ENCODE measurements at regions not wholly inside any gene's neighbourhood (a gene's known extent, or its start where the extent isn't known, plus 50 kb on each side); places are given as distances from the start of the nearest gene placed in this dataset.

DNA sequence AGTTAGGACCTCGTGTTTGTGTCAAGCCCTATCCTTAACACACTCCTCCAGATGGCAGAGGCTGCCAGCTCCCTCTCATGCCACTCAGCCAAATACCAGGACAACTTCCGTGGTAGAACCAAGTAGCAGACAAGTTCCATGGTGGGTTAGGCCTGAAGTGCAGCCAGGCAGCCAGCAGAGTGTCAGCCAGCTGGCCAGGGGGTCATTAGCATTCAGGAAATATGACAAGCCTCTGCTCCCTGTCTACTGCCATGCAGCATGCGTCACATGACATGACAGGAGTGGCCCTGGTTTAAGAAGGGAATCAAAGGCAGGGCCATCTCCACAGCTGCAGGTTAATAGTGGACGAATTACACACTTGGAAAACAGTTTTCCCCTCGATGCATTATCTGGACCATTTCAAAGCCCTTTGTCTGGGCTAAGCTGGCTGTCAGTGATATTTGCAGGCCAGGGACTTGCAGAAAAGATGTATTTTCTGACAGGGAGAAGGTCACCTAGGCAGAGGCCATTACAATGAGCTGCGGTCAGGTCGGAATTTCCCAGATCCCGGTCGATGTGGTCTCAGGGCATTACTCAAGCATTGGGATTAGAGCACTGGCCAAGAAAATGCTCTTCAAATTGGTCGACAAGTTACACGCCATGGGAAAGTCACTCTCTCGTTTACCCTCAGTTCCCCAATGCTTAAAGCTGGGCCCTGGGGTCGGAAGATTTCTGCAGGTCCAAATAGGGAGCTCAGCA, 461.7 kb upstream of the CADM1 start:
- H3K9ac ChIP-seq = no peak overlapping the region
- POLR2A ChIA-PET = interaction anchor here (0.8 kb wide), 1 partner anchor 96 kb away, joined by 3 read pairs; no protein-coding TSS in a partner anchor

DNA sequence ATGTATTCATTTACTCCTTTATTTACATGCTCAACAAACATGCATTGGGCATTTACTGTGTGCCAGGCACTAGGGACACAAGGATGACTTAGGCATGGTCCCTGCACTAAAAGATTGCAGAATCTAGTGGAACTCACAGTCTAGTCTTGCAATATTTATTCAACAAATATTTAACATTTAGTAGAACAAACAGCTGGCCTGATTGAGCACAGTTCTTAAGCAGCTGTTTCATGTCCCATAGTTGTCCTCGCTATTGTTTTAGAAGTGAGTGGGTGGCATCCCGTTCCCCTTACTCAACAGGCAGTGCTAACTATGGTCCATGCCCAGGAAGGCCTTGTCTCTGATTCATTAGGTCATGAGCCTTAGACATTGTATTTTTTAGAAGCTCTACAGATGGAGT, 459.9 kb upstream of the CADM1 start:
- Histone ChIP-seq H3F3A (replicated peaks; ENCODE audit: insufficient read depth) (no peaks in the 10 kb centered on the region), H3K4me1 (ENCODE audit: control insufficient read depth in 1 of 2, insufficient read depth in 2 of 2, low read depth in 1 of 2, low read length in 1 of 2) (peaks cover 0 to 28% of the 10 kb centered on the region in 2 experiments; a peak in 2 of 4 replicates), H3K9ac (no peak overlapping the region), H3K4me2 (no peak overlapping the region), H3K27ac (ENCODE audit: low read depth in 2 of 2, low read length in 1 of 2) (no peak overlapping the region), H4K20me1 (ENCODE audit: insufficient read depth) (no peaks in the 10 kb centered on the region), H3K4me3 (ENCODE audit: low read depth in 2 of 2, low read length in 1 of 2) (no peak overlapping the region), H2AFZ (ENCODE audit: low read depth) (no peak overlapping the region), H3K27me3 (ENCODE audit: insufficient read depth) (no peaks in the 10 kb centered on the region), H3K36me3 (replicated peaks in 1 of 2; ENCODE audit: control insufficient read depth in 1 of 2, insufficient read depth in 2 of 2, low read length in 1 of 2) (no peaks in the 10 kb centered on the region), H3K9me3 (no peaks in the 10 kb centered on the region), H3K79me2 (ENCODE audit: insufficient read depth) (no peaks in the 10 kb centered on the region), H3K9me2 (no peaks in the 10 kb centered on the region)
- TF ChIP-seq MXI1 (IDR thresholded peaks at IDR 0.05; ENCODE audit: low read depth, low read length) (no peak), EP300 (IDR thresholded peaks at IDR 0.05; ENCODE audit: borderline replicate concordance in 1 of 2, low read depth in 1 of 2, low read length in 1 of 2) (no peak), TEAD4 (IDR thresholded peaks at IDR 0.05; ENCODE audit: borderline replicate concordance, insufficient read depth) (no peak), RXRA (IDR thresholded peaks at IDR 0.05; ENCODE audit: borderline replicate concordance, low read depth) (no peak), GATA2 (CRISPR knock-in tag; IDR thresholded peaks at IDR 0.05) (no peak), RAD21 (IDR thresholded peaks at IDR 0.05; ENCODE audit: low read length) (no peak), POLR2AphosphoS5 (IDR thresholded peaks at IDR 0.05; ENCODE audit: low read depth, low read length) (no peak), RFX5 (IDR thresholded peaks at IDR 0.05; ENCODE audit: low read length) (no peak), EZH2phosphoT487 (IDR thresholded peaks at IDR 0.05; ENCODE audit: borderline replicate concordance, low read depth) (no peak), SMC3 (IDR thresholded peaks at IDR 0.05; ENCODE audit: low read depth, low read length) (no peak)
- TF ChIP-seq, protein P1, sequence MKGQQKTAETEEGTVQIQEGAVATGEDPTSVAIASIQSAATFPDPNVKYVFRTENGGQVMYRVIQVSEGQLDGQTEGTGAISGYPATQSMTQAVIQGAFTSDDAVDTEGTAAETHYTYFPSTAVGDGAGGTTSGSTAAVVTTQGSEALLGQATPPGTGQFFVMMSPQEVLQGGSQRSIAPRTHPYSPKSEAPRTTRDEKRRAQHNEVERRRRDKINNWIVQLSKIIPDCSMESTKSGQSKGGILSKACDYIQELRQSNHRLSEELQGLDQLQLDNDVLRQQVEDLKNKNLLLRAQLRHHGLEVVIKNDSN (IDR thresholded peaks at IDR 0.05; ENCODE audit: borderline replicate concordance, low read depth) = no peak
- TF ChIP-seq, protein P2, sequence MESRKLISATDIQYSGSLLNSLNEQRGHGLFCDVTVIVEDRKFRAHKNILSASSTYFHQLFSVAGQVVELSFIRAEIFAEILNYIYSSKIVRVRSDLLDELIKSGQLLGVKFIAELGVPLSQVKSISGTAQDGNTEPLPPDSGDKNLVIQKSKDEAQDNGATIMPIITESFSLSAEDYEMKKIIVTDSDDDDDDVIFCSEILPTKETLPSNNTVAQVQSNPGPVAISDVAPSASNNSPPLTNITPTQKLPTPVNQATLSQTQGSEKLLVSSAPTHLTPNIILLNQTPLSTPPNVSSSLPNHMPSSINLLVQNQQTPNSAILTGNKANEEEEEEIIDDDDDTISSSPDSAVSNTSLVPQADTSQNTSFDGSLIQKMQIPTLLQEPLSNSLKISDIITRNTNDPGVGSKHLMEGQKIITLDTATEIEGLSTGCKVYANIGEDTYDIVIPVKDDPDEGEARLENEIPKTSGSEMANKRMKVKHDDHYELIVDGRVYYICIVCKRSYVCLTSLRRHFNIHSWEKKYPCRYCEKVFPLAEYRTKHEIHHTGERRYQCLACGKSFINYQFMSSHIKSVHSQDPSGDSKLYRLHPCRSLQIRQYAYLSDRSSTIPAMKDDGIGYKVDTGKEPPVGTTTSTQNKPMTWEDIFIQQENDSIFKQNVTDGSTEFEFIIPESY (IDR thresholded peaks at IDR 0.05; ENCODE audit: borderline replicate concordance, low read depth) = no peak
- ChIA-PET CTCF (interaction anchor here (0.6 to 1.6 kb wide), 4 partner anchors 10 to 338 kb away, joined by 3 to 5 read pairs (median 4); no protein-coding TSS in a partner anchor), POLR2A (no interaction called here)
- WGBS (ENCODE audit: low lambda C conversion rate) = 50% methylated on average over 2 of the region's 2 CpGs
- no peak for DNase-seq

More for the DNA sequence above, 461.7 kb upstream of the CADM1 start:
- TF ChIP-seq FOSL2 (IDR thresholded peaks at IDR 0.05; ENCODE audit: borderline replicate concordance, low read depth) (no peak), MXI1 (IDR thresholded peaks at IDR 0.05; ENCODE audit: low read depth, low read length) (peak; percentile 38; the same call in 1 of the 2 replicates), SMC3 (IDR thresholded peaks at IDR 0.05; ENCODE audit: low read depth, low read length) (peak; percentile 15; the same call in 1 of the 2 replicates), FOXJ3 (CRISPR knock-in tag; IDR thresholded peaks at IDR 0.05) (0 out of 2 replicates have a peak, but pooled peaks have one; percentile 43), RAD21 (IDR thresholded peaks at IDR 0.05; ENCODE audit: low read length) (0 out of 2 replicates have a peak, but pooled peaks have one; percentile 8)
- CTCF ChIA-PET = interaction anchor here (1.5 to 2.1 kb wide), 2 partner anchors 96 to 675 kb away, joined by 4 to 5 read pairs; no protein-coding TSS in a partner anchor
- Histone ChIP-seq H4K20me1 (ENCODE audit: insufficient read depth) (no peaks in the 10 kb centered on the region), H3K9me2 (no peaks in the 10 kb centered on the region), H3K4me1 (ENCODE audit: control insufficient read depth in 1 of 2, insufficient read depth in 2 of 2, low read depth in 1 of 2, low read length in 1 of 2) (peaks cover 0 to 25% of the 10 kb centered on the region in 2 experiments; a peak in 2 of 4 replicates), H3F3A (replicated peaks; ENCODE audit: insufficient read depth) (no peaks in the 10 kb centered on the region), H3K4me2 (no peak overlapping the region), H3K79me2 (ENCODE audit: insufficient read depth) (no peaks in the 10 kb centered on the region), H3K9me3 (no peaks in the 10 kb centered on the region), H2AFZ (ENCODE audit: low read depth) (no peak overlapping the region), H3K4me3 (ENCODE audit: low read depth in 2 of 2, low read length in 1 of 2) (no peak overlapping the region), H3K27ac (ENCODE audit: low read depth in 2 of 2, low read length in 1 of 2) (peak overlapping the region in 1 of 2 experiments; percentile 34; a peak in 1 of 4 replicates), H3K36me3 (replicated peaks in 1 of 2; ENCODE audit: control insufficient read depth in 1 of 2, insufficient read depth in 2 of 2, low read length in 1 of 2) (no peaks in the 10 kb centered on the region), H3K27me3 (ENCODE audit: insufficient read depth) (no peaks in the 10 kb centered on the region)
- 32% methylated on average over 9 of the region's 13 CpGs for WGBS (ENCODE audit: low lambda C conversion rate)
- peak; percentile 61 for DNase-seq

All from SK-N-SH (cell line).